Liver (tissue), 3 donors: ENCODE measurements at regions not wholly inside any gene's neighbourhood (a gene's known extent, or its start where the extent isn't known, plus 50 kb on each side); places are given as distances from the start of the nearest gene placed in this dataset.

Source experiments
- ATF3 ChIP-seq: IDR thresholded peaks from 2 replicates; pipeline ENCODE4 v1.6.1; 2016; ENCODE audit warnings: antibody characterized with exemption
- CTCF ChIP-seq: fragments of 150-350 bp; IDR thresholded peaks from 2 replicates; pipeline ENCODE4 v1.5.1; 2017; ENCODE audit warnings: improper control_type of control experiment, low read depth, low read length; ENCODE audit not compliant: missing input control
- EGR1 ChIP-seq, 2 donors: IDR thresholded peaks; 2 replicates each; pipeline ENCODE4 v1.6.1; 2016 to 2018; ENCODE audit warnings: antibody characterized with exemption in 2 of 2, low read depth in 2 of 2
- FOXA1 ChIP-seq: IDR thresholded peaks from 2 replicates; pipeline ENCODE4 v1.6.1; 2016; ENCODE audit warnings: antibody characterized with exemption
- GABPA ChIP-seq, 2 donors: IDR thresholded peaks in 1 of 2; conservative IDR thresholded peaks in 1 of 2; 2 replicates each; pipeline ENCODE4 v1.6.1; 2016; ENCODE audit warnings: antibody characterized with exemption in 2 of 2, mild to moderate bottlenecking in 1 of 2, moderate library complexity in 1 of 2
- HNF4G ChIP-seq: IDR thresholded peaks from 2 replicates; pipeline ENCODE4 v1.6.1; 2016; ENCODE audit warnings: antibody characterized with exemption
- JUND ChIP-seq, 2 donors: IDR thresholded peaks; 2 replicates each; pipeline ENCODE4 v1.6.1; 2016; ENCODE audit warnings: antibody characterized with exemption in 2 of 2
- MAX ChIP-seq: IDR thresholded peaks from 2 replicates; pipeline ENCODE4 v1.6.1; 2016; ENCODE audit warnings: antibody characterized with exemption
- RAD21 ChIP-seq, 2 donors: IDR thresholded peaks; 2 replicates each; pipeline ENCODE4 v1.6.1; 2016; ENCODE audit warnings: antibody characterized with exemption in 2 of 2, mild to moderate bottlenecking in 2 of 2
- REST ChIP-seq: IDR thresholded peaks from 2 replicates; pipeline ENCODE4 v1.6.1; 2016; ENCODE audit warnings: antibody characterized with exemption, mild to moderate bottlenecking
- RXRA ChIP-seq, 2 donors: IDR thresholded peaks; 2 replicates each; pipeline ENCODE4 v1.6.1; 2017 to 2018; ENCODE audit warnings: antibody characterized with exemption in 2 of 2, mild to moderate bottlenecking in 1 of 2
- SP1 ChIP-seq: IDR thresholded peaks from 2 replicates; pipeline ENCODE4 v1.6.1; 2018; ENCODE audit warnings: antibody characterized with exemption, mild to moderate bottlenecking
- TAF1 ChIP-seq: conservative IDR thresholded peaks from 2 replicates; pipeline ENCODE4 v1.6.1; 2016; ENCODE audit warnings: antibody characterized with exemption, mild to moderate bottlenecking
- YY1 ChIP-seq: IDR thresholded peaks from 2 replicates; pipeline ENCODE4 v1.6.1; 2016; ENCODE audit warnings: antibody characterized with exemption, mild to moderate bottlenecking
- donor health status: healthy.
- donor health status: healthy.

GRCh38 chr10:111139567-111139966, 62.7 kb downstream of the ADRA2A start:
- no peak for TF ChIP-seq EGR1 (IDR thresholded peaks at IDR 0.05; ENCODE audit: low read depth in 2 of 2)
- no peak for TF ChIP-seq JUND (IDR thresholded peaks at IDR 0.05)
- no peak for TF ChIP-seq CTCF
- TF ChIP-seq ATF3, result no peak
- no peak for TF ChIP-seq MAX
- no peak for TF ChIP-seq RAD21 (IDR thresholded peaks at IDR 0.05)
- TF ChIP-seq RXRA (IDR thresholded peaks at IDR 0.05), result no peak
- no peak for TF ChIP-seq SP1
- no peak for TF ChIP-seq REST
- no peak for TF ChIP-seq GABPA (IDR thresholded peaks at IDR 0.05 in 1 of 2, conservative IDR thresholded peaks at IDR 0.05 in 1 of 2)
- no peak for TF ChIP-seq TAF1
- no peak for TF ChIP-seq YY1
- TF ChIP-seq FOXA1, result no peak
- no peak for TF ChIP-seq HNF4G
